Middle frontal gyrus (tissue), 1 donor: ENCODE measurements at regions not wholly inside any gene's neighbourhood (a gene's known extent, or its start where the extent isn't known, plus 50 kb on each side); places are given as distances from the start of the nearest gene placed in this dataset.
"Not testable (repeated sequence)": the region's sequence is repeated elsewhere in the genome, so short reads cannot be mapped to it uniquely, and the experiment has no call there.

Source experiments
- DNase-seq: peaks from one replicate; pipeline ENCODE4 v3.0.0-alpha.2; 2015; ENCODE audit warnings: low spot score; ENCODE audit errors: extremely low spot score

DNA sequence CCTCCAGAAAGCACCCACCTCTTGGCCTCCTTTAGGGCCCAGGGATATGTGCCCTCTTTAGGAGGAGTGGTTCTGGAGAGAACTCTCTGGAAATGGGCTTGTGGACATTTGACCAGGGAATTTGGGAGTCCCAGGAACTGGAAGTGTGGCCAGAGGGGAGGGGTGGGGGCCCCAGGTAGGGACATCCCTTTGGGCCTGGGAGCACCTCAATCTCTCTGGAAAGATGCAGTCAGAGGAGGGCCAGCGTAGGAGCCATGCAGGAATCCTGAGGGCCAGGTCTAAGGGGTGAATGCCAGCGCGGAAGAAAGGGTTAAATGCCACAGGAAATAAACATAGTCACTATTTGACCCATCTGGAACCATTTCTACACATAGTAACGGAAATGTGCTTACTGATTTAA is 50.3 kb upstream of the ITGA11 start:
- DNase-seq = no peak

- no peak for DNase-seq
These were observed 51.2 kb upstream of the ITGA11 start for GRCh38 chr15:68483165-68483564.

- no peak for DNase-seq
These were observed 52.3 kb upstream of the ITGA11 start for GRCh38 chr15:68484220-68484619.

GRCh38 chr15:68484696-68485400 is 52.9 kb upstream of the ITGA11 start:
- no peak for DNase-seq

GRCh38 chr15:68485721-68486360 is 53.9 kb upstream of the ITGA11 start:
- DNase-seq = no peak

DNA sequence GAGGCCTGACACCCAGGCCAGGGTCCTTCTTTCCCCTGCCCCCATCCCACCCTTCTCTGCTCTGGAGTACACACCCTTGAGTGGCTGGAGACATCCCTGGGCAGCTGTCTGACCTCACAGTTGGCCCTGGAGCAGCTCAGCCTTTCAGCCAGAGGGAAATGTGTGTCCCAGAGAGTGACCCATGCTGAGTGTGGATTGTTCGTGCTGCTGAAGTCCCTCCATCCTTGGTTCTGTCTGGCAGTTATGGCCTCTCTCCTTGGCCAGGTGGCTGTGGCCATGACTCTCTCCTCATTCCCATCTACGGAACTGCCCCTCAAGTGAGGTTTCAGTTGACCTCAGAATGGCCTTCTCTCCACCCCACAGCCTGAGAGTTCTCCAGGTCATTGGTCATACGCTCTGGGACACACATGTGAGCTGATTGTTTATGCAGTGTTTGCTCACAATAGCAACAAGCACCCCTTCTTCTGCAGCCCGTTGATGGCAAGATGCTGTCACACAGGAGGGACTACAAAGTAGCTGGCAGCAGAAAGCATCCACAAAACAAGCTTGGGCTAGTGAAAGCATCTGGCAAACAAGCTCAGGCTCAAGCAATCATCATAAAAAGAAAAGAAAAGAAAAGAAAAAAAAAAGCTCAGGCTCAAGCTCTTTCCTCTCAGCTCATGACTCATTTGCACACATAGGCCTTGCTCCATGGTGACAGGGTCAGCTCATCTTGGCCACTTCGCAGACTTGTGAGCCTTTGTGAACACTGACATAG is 55.3 kb upstream of the ITGA11 start:
- no peak for DNase-seq

DNA sequence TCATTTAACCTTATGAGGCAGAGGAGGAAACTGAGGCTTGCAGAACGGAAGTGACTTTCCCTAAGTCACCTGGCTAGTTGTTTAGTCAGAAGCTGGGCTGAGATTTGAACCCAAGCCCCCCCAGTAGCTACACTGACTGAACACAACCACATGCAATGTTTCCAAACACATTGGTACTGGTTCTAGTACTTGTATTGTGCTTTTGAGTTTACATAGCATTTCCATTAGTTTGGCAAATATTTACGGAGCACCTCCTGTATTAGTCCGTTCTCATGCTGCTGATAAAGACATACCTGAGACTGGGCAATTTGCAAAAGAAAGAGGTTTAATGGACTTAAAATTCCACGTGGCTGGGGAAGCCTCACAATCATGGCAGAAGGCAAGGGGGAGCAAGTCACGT is 56.3 kb upstream of the ITGA11 start:
- no peak for DNase-seq

GRCh38 chr15:68488966-68489365 is 57.0 kb upstream of the ITGA11 start:
- no peak for DNase-seq

GRCh38 chr15:68489421-68489820 is 57.5 kb upstream of the ITGA11 start:
- DNase-seq = no peak

DNA sequence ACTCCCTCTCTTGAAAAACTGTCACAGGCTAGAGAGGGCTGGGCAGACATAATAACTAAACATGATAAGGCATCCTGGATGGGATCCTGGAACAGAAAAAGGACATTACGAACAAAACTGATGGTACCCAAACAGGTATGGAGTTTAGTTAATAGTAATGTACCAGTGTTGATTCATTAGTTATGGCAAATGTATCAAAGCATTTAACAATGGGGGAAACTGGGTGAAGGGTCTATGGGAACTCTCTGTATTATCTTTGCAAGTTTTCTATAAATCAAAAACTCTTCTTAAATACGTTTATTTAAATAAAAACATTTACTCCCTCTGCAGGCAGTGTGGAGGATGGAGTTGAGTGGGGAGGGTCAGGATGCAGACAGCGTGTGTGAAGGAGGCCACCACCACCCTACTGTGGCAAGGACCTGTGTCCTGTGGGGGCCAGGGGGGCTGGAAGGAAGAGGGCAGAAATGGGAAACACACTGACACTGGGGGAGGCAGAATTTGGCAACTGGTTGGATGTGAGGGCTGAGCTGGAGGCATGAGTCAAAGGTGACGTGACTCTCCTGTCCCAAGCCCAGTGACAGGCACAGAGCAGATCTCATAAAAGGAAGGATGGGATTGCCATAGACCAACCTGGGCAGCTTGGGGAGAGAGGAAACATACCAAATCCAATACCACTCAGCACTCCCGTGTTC is 59.6 kb upstream of the ITGA11 start:
- DNase-seq = no peak

- no peak for DNase-seq
These were observed 60.9 kb upstream of the ITGA11 start for GRCh38 chr15:68492855-68493254.

GRCh38 chr15:68493629-68494028 is 61.7 kb upstream of the ITGA11 start:
- no peak for DNase-seq

GRCh38 chr15:68494573-68495110 is 62.7 kb upstream of the ITGA11 start:
- no peak for DNase-seq

DNA sequence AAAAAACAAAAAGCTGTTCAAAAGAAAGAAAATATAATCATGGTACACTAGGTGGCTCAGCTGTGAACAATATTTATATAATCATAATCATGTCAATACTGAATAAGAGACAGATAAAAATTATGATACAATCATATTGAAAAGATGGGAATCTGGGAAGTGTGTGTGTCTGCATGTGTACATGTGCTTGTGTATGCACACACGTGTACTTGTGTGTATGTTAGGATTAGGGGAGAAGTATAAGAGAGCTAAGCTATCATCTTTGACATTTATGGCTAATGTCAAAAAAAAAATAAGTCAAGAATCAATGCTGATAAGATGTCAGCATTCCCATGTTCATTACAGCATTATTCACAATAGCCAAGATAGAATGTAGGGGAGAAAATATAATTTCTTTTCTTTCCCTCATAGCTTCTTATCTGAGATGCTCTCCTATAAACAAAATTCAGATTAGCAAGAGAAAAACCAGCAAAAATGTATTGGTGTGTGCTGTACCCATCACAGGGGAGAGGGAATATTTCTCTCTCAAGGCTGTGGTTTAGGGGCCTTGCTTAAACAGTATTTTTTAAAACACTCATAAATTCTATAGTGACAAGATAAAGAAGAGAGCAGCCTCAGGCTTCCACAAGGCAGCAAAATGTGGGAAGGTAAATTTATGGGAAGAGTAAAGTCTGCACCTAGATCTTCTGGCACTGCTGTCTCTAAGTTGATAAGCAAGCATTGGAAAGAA is 63.4 kb upstream of the ITGA11 start:
- no peak for DNase-seq

GRCh38 chr15:68495981-68496705 is 64.2 kb upstream of the ITGA11 start:
- no peak for DNase-seq

DNA sequence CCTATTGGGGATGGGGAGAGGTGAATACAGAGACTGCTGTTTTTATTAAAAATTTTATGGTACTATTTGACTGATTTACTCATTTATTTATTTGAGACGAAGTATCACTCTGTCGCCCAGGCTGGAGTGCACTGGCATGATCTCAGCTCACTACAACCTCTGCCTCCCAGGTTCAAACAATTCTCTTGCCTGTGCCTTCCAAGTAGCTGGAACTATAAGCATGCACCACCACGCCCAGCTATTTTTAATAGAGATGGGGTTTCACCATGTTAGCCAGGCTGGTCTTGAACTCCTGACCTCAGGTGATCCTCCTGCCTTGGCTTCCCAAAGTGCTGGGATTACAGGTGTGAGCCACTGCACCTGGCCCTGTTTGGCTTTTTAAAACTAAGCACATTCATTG is 64.8 kb upstream of the ITGA11 start:
- DNase-seq = not testable (repeated sequence)

- DNase-seq = no peak
These were observed 65.4 kb upstream of the ITGA11 start for GRCh38 chr15:68497206-68497910.

- no peak for DNase-seq
These were observed 66.1 kb upstream of the ITGA11 start for GRCh38 chr15:68498076-68498475.

DNA sequence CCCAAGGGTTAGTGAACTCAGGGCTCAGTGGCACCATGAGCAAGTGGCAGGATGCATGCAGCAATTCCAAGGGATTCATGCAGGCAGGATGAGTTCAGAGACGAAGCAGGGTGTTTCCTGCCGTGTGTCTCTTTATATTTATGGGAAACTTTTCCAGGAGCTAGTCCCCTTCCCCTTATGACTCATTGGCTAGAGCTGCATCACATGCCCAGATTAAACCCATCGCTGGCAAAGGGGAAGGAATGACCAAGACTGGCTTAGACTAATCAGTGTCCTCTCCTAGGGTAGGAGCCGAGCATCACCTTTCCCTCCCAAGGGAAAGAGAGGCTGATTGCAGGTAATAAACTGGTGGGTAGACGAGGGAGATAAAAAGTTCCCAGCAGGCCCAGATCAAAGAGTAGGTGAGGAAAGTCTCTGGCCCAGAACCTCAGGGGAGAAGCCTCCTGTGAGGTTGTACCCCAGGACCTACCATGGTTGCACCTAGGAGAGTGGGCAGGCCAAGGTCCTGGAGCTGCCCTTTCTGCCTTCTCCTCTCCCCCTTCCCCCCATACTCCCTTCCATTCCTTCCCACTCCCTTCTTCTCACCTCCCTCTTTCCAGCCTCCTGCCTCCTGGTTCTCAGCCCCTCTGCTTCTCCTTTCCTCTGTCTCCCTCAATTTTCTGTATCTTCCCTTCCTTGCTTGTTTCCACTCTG is 67.8 kb upstream of the ITGA11 start:
- no peak for DNase-seq
